ENCODE measurements at regions not wholly inside any gene's neighbourhood (a gene's known extent, or its start where the extent isn't known, plus 50 kb on each side); places are given as distances from the start of the nearest gene placed in this dataset.

- DNase-seq: no peak
Observed at GRCh38 chr12:94707892-94708291, 57.5 kb upstream of the TMCC3 start.

GRCh38 chr12:94707036-94707435 is 56.7 kb upstream of the TMCC3 start:
- no peak for DNase-seq

- DNase-seq: no peak
Observed at GRCh38 chr12:94706250-94706661, 55.9 kb upstream of the TMCC3 start.

GRCh38 chr12:94705676-94706075 is 55.3 kb upstream of the TMCC3 start:
- no peak for DNase-seq

- DNase-seq: no peak
Observed at GRCh38 chr12:94704452-94705306, 54.3 kb upstream of the TMCC3 start.

GRCh38 chr12:94702696-94703095 is 52.3 kb upstream of the TMCC3 start:
- DNase-seq: no peak

GRCh38 chr12:94701711-94702110 is 51.4 kb upstream of the TMCC3 start:
- DNase-seq: no peak

GRCh38 chr12:94700662-94701061 is 50.3 kb upstream of the TMCC3 start:
- no peak for DNase-seq

All from NCI-H2171 (cell line).